OCI-M2 (cell line): ENCODE measurements at regions not wholly inside any gene's neighbourhood (a gene's known extent, or its start where the extent isn't known, plus 50 kb on each side); places are given as distances from the start of the nearest gene placed in this dataset.

Experiments
- DNase-seq: peaks from one replicate; lab custom pipeline; 2025; ENCODE audit not compliant: unreplicated experiment; lab: John Stamatoyannopoulos, UW

DNA sequence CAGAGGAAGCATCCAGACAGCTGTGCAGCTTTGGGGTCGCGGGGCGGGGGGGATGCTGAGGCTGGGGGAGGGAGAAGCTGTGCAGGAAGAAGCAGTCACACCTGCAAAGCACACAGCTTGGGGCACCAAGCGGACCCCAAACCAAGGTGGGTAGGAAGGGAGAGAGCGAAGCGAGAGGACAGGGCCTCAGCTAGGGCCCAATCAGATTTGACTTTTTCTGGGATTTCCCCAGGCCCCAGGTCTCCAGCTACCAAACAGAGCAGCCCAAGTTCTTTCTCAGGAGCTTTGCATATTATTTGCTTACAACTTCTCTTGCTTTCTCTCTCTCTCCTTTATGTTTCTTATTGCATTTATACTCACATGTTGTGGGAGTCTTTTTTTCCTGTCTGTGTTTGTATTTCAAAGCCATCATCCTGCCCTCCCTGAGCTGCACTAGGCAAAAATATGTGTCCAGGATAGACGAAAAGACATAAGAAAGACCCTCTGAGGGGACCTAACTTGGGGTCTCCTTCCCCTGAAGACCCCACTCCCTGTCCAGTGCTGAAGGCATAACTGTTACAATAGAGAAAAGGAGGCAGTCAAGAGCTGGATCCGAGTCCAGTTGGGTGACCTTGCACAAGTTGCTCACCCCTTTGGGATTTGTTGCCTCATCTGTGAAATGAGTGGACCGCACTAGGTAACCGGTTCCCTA lies 50.6 kb upstream of the SMNDC1 start:
- no peak for DNase-seq

DNA sequence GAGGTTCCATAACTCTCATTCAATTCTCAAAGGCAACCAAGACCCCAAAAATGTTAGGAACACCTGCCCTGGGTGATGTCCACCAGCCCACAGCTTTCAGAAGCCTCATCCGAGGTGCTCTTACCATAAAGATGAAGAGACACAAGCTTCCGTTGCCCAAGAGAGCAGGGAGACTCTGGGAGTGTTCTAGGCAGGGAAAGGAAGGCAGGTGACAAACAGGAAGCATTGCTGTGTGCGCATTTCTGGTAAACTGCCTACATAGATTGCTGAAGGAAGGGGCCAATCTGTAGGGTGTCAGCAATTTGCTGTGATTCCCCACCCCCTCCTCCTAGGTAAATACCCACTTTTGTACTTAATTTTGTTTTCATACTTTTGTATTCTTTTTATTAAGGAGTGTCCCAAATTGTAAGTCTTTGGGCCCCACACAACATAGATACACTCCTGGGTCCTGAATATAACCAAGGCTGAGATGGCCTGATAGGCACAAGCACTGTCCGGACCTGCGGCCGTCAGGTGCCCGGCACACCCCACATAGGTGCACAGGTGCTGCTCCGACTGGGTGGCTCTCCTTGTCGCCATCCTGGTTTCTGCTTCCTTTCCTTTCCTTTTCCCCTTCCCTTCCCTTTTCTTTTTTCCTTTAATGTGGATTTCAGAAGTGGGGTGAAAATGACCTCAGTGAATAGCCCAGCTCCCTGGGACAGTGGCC lies 51.4 kb upstream of the SMNDC1 start:
- DNase-seq = no peak

DNA sequence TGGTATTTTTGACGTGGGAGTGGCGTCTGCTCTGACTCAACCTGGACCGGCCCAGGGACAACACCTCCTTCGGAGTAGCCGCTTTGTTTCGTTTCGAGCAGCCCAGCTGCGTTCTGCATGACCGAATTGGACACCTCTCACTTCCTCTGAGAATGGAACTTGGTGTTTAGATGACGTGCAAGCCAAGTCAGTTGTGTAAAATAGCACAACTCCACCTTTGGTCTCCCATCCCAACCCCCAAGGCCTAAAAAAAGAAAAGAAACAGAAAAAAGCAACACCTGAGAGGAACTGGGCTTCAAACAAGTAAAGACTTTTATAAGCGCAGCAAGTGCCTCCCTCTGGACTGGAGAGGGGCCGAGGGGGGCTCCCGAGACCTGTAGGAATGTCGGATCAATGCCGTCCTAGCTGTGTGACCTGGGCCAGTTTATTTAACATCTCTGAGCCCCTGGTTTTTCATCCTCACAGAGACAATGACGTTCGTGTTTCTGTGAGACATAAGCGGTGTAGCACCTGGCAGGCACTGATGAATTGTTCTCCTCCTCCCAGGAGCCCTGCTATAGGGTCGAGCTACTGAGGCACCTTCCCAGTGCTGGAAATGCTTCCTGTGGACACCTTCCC lies 52.0 kb upstream of the SMNDC1 start:
- DNase-seq = no peak

GRCh38 chr10:110357252-110357780 lies 52.6 kb upstream of the SMNDC1 start:
- no peak for DNase-seq

GRCh38 chr10:110357871-110358270 lies 53.2 kb upstream of the SMNDC1 start:
- no peak for DNase-seq

- DNase-seq = no peak
Measured at GRCh38 chr10:110358278-110358677, 53.6 kb upstream of the SMNDC1 start.

DNA sequence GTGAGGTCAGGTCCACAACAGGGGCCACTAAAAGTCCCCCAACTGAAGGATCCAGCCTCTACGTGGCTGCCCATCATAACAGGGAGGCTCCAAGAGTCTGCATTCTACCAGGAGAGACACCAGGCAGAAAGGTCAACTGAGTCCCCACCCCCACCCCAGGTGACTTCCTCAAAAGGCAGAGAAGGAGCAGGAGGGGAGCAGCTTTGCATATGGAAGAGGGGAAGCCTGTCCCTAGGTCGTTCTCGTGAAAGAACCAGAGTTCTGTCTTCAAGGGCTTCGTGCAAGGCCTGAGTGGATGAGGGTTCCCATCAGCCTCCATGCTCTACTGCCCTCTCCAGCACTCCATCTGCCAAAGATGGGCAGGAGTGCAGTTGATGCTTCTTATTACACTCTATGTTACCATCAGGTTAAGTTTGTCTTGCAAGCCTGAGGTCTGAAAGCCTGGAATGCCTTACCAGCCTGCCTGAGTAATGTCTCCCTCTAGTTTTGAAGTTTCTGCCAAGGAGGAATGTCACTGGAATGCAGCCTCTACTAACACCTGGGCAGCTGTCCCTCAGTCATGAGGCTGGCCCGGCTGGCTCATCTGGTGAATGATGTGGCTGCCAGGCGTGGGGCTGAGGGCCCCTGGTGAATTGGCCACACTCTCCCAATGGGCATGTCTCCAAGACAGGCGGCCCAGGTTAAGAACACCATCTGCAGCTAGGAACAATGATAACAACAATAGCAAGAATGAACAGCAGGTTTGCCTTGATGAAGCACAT lies 54.3 kb upstream of the SMNDC1 start:
- no peak for DNase-seq

DNA sequence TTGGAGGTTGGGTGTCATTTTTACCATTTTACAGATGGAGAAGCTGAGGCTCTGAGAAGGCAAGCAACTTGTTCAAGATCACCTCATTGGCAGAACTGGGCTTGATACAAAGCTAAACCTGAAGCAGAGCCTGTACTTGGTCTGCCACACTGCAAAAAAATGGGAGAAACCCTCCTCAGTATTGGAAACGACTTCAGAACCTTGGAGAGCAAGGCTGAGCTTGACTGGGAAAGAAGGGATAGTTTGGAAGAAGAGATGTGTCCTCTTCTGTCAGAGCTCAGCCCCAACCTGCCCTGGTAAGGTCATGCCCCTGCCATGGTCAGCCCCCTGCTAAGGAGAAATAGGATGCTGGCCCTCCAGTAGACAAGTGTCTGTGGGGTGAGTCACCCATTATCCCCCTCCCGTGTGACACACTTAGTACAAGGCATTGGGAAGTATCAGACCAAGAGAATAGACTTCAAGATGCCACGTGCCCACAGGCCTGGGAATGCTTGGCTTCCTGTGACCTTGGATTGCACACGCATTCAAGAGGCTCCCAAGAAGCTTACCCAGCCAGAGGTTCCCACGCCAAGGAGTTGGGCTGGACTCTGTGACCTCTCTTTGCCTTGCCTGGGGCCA lies 56.2 kb upstream of the SMNDC1 start:
- DNase-seq = no peak

GRCh38 chr10:110361800-110362456 lies 57.2 kb upstream of the SMNDC1 start:
- no peak for DNase-seq

- DNase-seq = no peak
Measured at GRCh38 chr10:110363572-110364411, 59.1 kb upstream of the SMNDC1 start.

GRCh38 chr10:110364531-110364937 lies 59.8 kb upstream of the SMNDC1 start:
- no peak for DNase-seq

- no peak for DNase-seq
Measured at GRCh38 chr10:110365356-110366143, 60.8 kb upstream of the SMNDC1 start.

DNA sequence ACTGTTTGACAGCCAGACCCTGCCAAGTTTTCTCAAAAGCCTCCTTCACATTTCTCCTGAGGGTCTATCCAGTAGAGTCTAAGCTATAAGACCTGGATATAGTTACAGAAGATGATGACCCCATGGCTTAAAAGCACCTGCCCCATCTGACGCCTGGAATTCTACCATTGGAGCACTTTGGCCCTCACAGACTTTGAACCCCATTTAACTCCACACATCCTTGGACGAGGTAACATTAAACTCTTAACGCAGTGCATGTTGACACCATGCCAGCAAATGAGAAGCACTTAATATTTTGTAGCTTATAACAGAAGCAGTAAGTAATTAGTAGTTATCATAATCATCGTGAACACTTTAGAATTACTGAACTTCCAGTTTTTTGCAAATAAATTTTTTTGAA lies 61.9 kb upstream of the SMNDC1 start:
- DNase-seq = no peak

GRCh38 chr10:110368002-110368401 lies 63.3 kb upstream of the SMNDC1 start:
- DNase-seq = no peak

DNA sequence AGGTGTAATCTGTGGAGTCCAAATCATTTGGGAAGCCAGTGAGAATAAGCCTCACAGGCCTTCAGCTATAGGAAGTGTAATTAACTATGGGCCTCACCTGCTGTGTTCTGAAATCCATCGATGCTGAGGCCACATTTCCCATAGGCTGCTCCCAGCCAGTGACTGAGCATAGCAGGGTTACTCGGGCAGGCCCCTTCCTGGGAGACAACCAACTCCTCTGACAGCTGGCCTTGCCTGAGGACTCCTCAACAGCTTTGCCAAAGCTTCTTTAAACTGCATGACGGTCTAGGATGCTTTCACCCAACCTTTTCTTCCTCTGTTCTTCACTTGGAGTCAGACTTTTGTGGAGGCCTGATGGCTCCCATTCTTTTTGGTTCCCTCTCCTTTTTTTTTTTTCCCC lies 63.8 kb upstream of the SMNDC1 start:
- DNase-seq = no peak

- no peak for DNase-seq
Measured at GRCh38 chr10:110370006-110370405, 65.3 kb upstream of the SMNDC1 start.

GRCh38 chr10:110372656-110373055 lies 67.9 kb upstream of the SMNDC1 start:
- no peak for DNase-seq

- DNase-seq = no peak
Measured at GRCh38 chr10:110373059-110373458, 68.3 kb upstream of the SMNDC1 start.
